Spleen (tissue), 7 donors: ENCODE measurements at regions not wholly inside any gene's neighbourhood (a gene's known extent, or its start where the extent isn't known, plus 50 kb on each side); places are given as distances from the start of the nearest gene placed in this dataset.

ENCODE experiments used
- POLR2A ChIP-seq, 3 donors: fragments of 450-650 bp; IDR thresholded peaks; one replicate each; pipeline ENCODE4 v1.5.1; 2017; ENCODE audit warnings: antibody characterized with exemption in 3 of 3, mild to moderate bottlenecking in 1 of 3
- POLR2AphosphoS5 ChIP-seq, 3 donors: sonication (generic); formaldehyde crosslinking; IDR thresholded peaks; one replicate each; pipeline ENCODE4 v1.5.1; 2017; ENCODE audit warnings: antibody characterized with exemption in 3 of 3
- TF ChIP-seq, protein P1 (sequence below), 11 experiments: fragments of 200-600 bp in 7 of 11; fragments of 450-650 bp in 4 of 11; sonication (generic) in 4 of 11; IDR thresholded peaks in 8 of 11; conservative IDR thresholded peaks in 3 of 11; 1 replicate in 7 of 11; 2 replicates in 4 of 11; pipeline versions ENCODE4 v1.4.0 to v1.8.0; 2016 to 2021; ENCODE audit warnings: antibody characterized with exemption in 11 of 11, inconsistent platforms in 4 of 11, mild to moderate bottlenecking in 1 of 11
- donor health status: DM: no; HTN: no; CAD: no; lungs with moderate emphysema.
- donor health status: DM: no; HTN: no; CAD: no.
- donor health status: DM: no; HTN: no; CAD: no.

- TF ChIP-seq, protein P1, sequence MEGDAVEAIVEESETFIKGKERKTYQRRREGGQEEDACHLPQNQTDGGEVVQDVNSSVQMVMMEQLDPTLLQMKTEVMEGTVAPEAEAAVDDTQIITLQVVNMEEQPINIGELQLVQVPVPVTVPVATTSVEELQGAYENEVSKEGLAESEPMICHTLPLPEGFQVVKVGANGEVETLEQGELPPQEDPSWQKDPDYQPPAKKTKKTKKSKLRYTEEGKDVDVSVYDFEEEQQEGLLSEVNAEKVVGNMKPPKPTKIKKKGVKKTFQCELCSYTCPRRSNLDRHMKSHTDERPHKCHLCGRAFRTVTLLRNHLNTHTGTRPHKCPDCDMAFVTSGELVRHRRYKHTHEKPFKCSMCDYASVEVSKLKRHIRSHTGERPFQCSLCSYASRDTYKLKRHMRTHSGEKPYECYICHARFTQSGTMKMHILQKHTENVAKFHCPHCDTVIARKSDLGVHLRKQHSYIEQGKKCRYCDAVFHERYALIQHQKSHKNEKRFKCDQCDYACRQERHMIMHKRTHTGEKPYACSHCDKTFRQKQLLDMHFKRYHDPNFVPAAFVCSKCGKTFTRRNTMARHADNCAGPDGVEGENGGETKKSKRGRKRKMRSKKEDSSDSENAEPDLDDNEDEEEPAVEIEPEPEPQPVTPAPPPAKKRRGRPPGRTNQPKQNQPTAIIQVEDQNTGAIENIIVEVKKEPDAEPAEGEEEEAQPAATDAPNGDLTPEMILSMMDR (IDR thresholded peaks at IDR 0.05 in 8 of 11, conservative IDR thresholded peaks at IDR 0.05 in 3 of 11): no peak
- no peak for TF ChIP-seq POLR2AphosphoS5 (IDR thresholded peaks at IDR 0.05)
- TF ChIP-seq POLR2A (IDR thresholded peaks at IDR 0.05): no peak
Measured at GRCh38 chr11:29679996-29680395, 336.8 kb downstream of the KCNA4 start.
